ENCODE measurements at regions not wholly inside any gene's neighbourhood (a gene's known extent, or its start where the extent isn't known, plus 50 kb on each side); places are given as distances from the start of the nearest gene placed in this dataset.

- no peak overlapping the region for H3K27ac ChIP-seq (ENCODE audit: control insufficient read depth, insufficient read depth, low read length)
- no peak overlapping the region for H3K4me3 ChIP-seq (ENCODE audit: control insufficient read depth in 2 of 3, extremely low read depth in 1 of 3, insufficient read depth in 2 of 3, low read depth in 1 of 3, low read length in 3 of 3)
- no peak for TF ChIP-seq CTCF (optimal IDR thresholded peaks at IDR 0.05 in 1 of 3, IDR thresholded peaks at IDR 0.05 in 1 of 3, conservative IDR thresholded peaks at IDR 0.05 in 1 of 3; ENCODE audit: extremely low read depth in 1 of 3, insufficient read depth in 2 of 3, low read length in 3 of 3)
- TF ChIP-seq EZH2 (IDR thresholded peaks at IDR 0.05; ENCODE audit: low read length) = no peak
- dilution Hi-C loops (cut with MboI; ENCODE audit: extremely low pct_ligation_motif_present, low sequenced_read_pairs) = no loop called here
- H3K27me3 ChIP-seq (ENCODE audit: control insufficient read depth, extremely low read depth, insufficient read depth, low read length) = no peaks in the 10 kb centered on the region
- H4K20me1 ChIP-seq (ENCODE audit: control insufficient read depth, extremely low read depth, insufficient read depth, low read length) = no peaks in the 10 kb centered on the region
- no peaks in the 10 kb centered on the region for H3K36me3 ChIP-seq (ENCODE audit: control insufficient read depth in 2 of 2, extremely low read depth in 1 of 2, insufficient read depth in 2 of 2, low read length in 2 of 2)
- FAIRE-seq (no peak), DNase-seq (ENCODE audit: low read depth, low spot score) (no peak)
- no peak overlapping the region for H2AFZ ChIP-seq (ENCODE audit: control insufficient read depth, low read length)
- H3K9me1 ChIP-seq (ENCODE audit: control insufficient read depth, extremely low read depth, insufficient read depth, low read length) = no peaks in the 10 kb centered on the region
- no peak overlapping the region for H3K4me2 ChIP-seq (ENCODE audit: control insufficient read depth, extremely low read depth, insufficient read depth, low read depth, low read length)
- H3K4me1 ChIP-seq (ENCODE audit: control insufficient read depth, extremely low read depth, insufficient read depth, low read length) = no peaks in the 10 kb centered on the region
- no peak overlapping the region for H3K9ac ChIP-seq (ENCODE audit: control insufficient read depth, extremely low read depth, insufficient read depth, low read length)
- no peaks in the 10 kb centered on the region for H3K79me2 ChIP-seq (ENCODE audit: control insufficient read depth, insufficient read depth, low read length)
- H3K9me3 ChIP-seq (ENCODE audit: control insufficient read depth, low read depth, low read length) = no peaks in the 10 kb centered on the region
Measured at GRCh38 chr19:32020538-32020937, 324.9 kb upstream of the ZNF507 start.

- no peak overlapping the region for H3K27ac ChIP-seq (ENCODE audit: control insufficient read depth, insufficient read depth, low read length)
- FAIRE-seq = no peak
- no peaks in the 10 kb centered on the region for H3K4me1 ChIP-seq (ENCODE audit: control insufficient read depth, extremely low read depth, insufficient read depth, low read length)
- dilution Hi-C loops (cut with MboI; ENCODE audit: extremely low pct_ligation_motif_present, low sequenced_read_pairs) = no loop called here
- no peak for TF ChIP-seq EZH2 (IDR thresholded peaks at IDR 0.05; ENCODE audit: low read length)
- no peak for TF ChIP-seq CTCF (optimal IDR thresholded peaks at IDR 0.05 in 1 of 3, IDR thresholded peaks at IDR 0.05 in 1 of 3, conservative IDR thresholded peaks at IDR 0.05 in 1 of 3; ENCODE audit: extremely low read depth in 1 of 3, insufficient read depth in 2 of 3, low read length in 3 of 3)
- H3K9me1 ChIP-seq (ENCODE audit: control insufficient read depth, extremely low read depth, insufficient read depth, low read length) = no peaks in the 10 kb centered on the region
- H3K4me2 ChIP-seq (ENCODE audit: control insufficient read depth, extremely low read depth, insufficient read depth, low read depth, low read length) = no peak overlapping the region
- no peaks in the 10 kb centered on the region for H3K27me3 ChIP-seq (ENCODE audit: control insufficient read depth, extremely low read depth, insufficient read depth, low read length)
- no peak overlapping the region for H3K4me3 ChIP-seq (ENCODE audit: control insufficient read depth in 2 of 3, extremely low read depth in 1 of 3, insufficient read depth in 2 of 3, low read depth in 1 of 3, low read length in 3 of 3)
- no peak overlapping the region for H3K9ac ChIP-seq (ENCODE audit: control insufficient read depth, extremely low read depth, insufficient read depth, low read length)
- no peak overlapping the region for H2AFZ ChIP-seq (ENCODE audit: control insufficient read depth, low read length)
- H3K79me2 ChIP-seq (ENCODE audit: control insufficient read depth, insufficient read depth, low read length) = no peaks in the 10 kb centered on the region
- no peaks in the 10 kb centered on the region for H4K20me1 ChIP-seq (ENCODE audit: control insufficient read depth, extremely low read depth, insufficient read depth, low read length)
- no peak for DNase-seq (ENCODE audit: low read depth, low spot score)
- H3K9me3 ChIP-seq (ENCODE audit: control insufficient read depth, low read depth, low read length) = no peaks in the 10 kb centered on the region
- no peaks in the 10 kb centered on the region for H3K36me3 ChIP-seq (ENCODE audit: control insufficient read depth in 2 of 2, extremely low read depth in 1 of 2, insufficient read depth in 2 of 2, low read length in 2 of 2)
Measured at GRCh38 chr19:32022044-32022640, 323.3 kb upstream of the ZNF507 start.

All from keratinocyte (primary cell).